CD4-positive, CD25-positive, alpha-beta regulatory T cell (primary cell): ENCODE measurements at regions not wholly inside any gene's neighbourhood (a gene's known extent, or its start where the extent isn't known, plus 50 kb on each side); places are given as distances from the start of the nearest gene placed in this dataset.

Experiments used
- ATAC-seq, 2 donors: fragments of 150-1000 bp; cut with Tn5 transposase; one replicate each; pipeline ENCODE4 v1.10.0; 2021; ENCODE audit warnings: low read depth in 2 of 2, moderate number of reproducible peaks in 2 of 2, moderate library complexity in 1 of 2
- DNase-seq, 3 donors: peaks; one replicate each; pipeline versions ENCODE4 v3.0.0 to v3.0.0-alpha.2; 2012 to 2022; ENCODE audit warnings: mixed read lengths in 1 of 3
- H3K27ac ChIP-seq: one replicate; pipeline ENCODE4 v1.7.0; 2013; ENCODE audit warnings: mild to moderate bottlenecking, low read length; ENCODE audit not compliant: insufficient read depth, poor library complexity, severe bottlenecking
- H3K27me3 ChIP-seq: one replicate; pipeline ENCODE4 v1.7.0; 2013; ENCODE audit warnings: low read length; ENCODE audit not compliant: control insufficient read depth, insufficient read depth
- H3K36me3 ChIP-seq: one replicate; pipeline ENCODE4 v1.7.0; 2013; ENCODE audit warnings: mild to moderate bottlenecking, low read length, moderate library complexity; ENCODE audit not compliant: control insufficient read depth, insufficient read depth
- H3K4me1 ChIP-seq: 2 replicates; pipeline ENCODE4 v1.7.0; 2013; ENCODE audit warnings: mild to moderate bottlenecking, low read length; ENCODE audit not compliant: insufficient read depth, control insufficient read depth, poor library complexity, severe bottlenecking
- H3K4me3 ChIP-seq: one replicate; pipeline ENCODE4 v1.7.0; 2013; ENCODE audit warnings: low read depth, mild to moderate bottlenecking, low read length, moderate library complexity
- H3K9me3 ChIP-seq, 2 experiments: 1 replicate in 1 of 2; 2 replicates in 1 of 2; pipeline ENCODE4 v1.7.0; 2013; ENCODE audit warnings: low read length in 2 of 2, mild to moderate bottlenecking in 1 of 2, moderate library complexity in 1 of 2; ENCODE audit not compliant: control insufficient read depth in 2 of 2
- H3K27ac Mint-ChIP-seq, 3 donors: one replicate each; pipeline ENCODE4 v1.8.0; 2020 to 2022; ENCODE audit warnings: mild to moderate bottlenecking in 3 of 3, mixed read lengths in 3 of 3, moderate library complexity in 2 of 3
- H3K27me3 Mint-ChIP-seq: one replicate; pipeline ENCODE4 v1.8.0; 2022; ENCODE audit warnings: mild to moderate bottlenecking, mixed read lengths
- H3K36me3 Mint-ChIP-seq: one replicate; pipeline ENCODE4 v1.8.0; 2020; ENCODE audit warnings: mixed read lengths
- H3K4me1 Mint-ChIP-seq, 4 donors: one replicate each; pipeline ENCODE4 v1.8.0; 2020 to 2022; ENCODE audit warnings: mixed read lengths in 4 of 4, mild to moderate bottlenecking in 1 of 4
- H3K4me3 Mint-ChIP-seq, 4 donors: one replicate each; pipeline ENCODE4 v1.8.0; 2020 to 2022; ENCODE audit warnings: mild to moderate bottlenecking in 4 of 4, mixed read lengths in 4 of 4, moderate library complexity in 3 of 4
- H3K9me3 Mint-ChIP-seq, 7 donors: one replicate each; pipeline ENCODE4 v1.8.0; 2020 to 2022; ENCODE audit warnings: mixed read lengths in 7 of 7, mild to moderate bottlenecking in 3 of 7, moderate library complexity in 2 of 7

- Mint-ChIP-seq H3K9me3 (peaks cover 0 to 17% (median 7%) of the 10 kb centered on the region in 7 donors), H3K27me3 (no peaks in the 10 kb centered on the region), H3K4me1 (no peaks in the 10 kb centered on the region), H3K27ac (no peak overlapping the region), H3K4me3 (no peak overlapping the region), H3K36me3 (no peaks in the 10 kb centered on the region)
- Histone ChIP-seq H3K4me1 (no peaks in the 10 kb centered on the region), H3K9me3 (peaks cover 0 to 4% of the 10 kb centered on the region in 2 experiments), H3K4me3 (no peak overlapping the region), H3K27me3 (no peaks in the 10 kb centered on the region), H3K36me3 (no peaks in the 10 kb centered on the region), H3K27ac (no peak overlapping the region)
- ATAC-seq (no peak), DNase-seq (no peak)
Measured at GRCh38 chr14:87203346-87203745, 789.6 kb downstream of the GALC start.

GRCh38 chr14:87199381-87199780 lies 793.6 kb downstream of the GALC start:
- H3K27me3 ChIP-seq, result no peaks in the 10 kb centered on the region
- no peaks in the 10 kb centered on the region for H3K27me3 Mint-ChIP-seq
- H3K4me3 ChIP-seq, result no peak overlapping the region
- no peaks in the 10 kb centered on the region for H3K4me1 Mint-ChIP-seq
- DNase-seq (no peak), ATAC-seq (no peak)
- peaks cover 3 to 24% (median 7%) of the 10 kb centered on the region in 7 donors for H3K9me3 Mint-ChIP-seq
- no peaks in the 10 kb centered on the region for H3K36me3 ChIP-seq
- no peaks in the 10 kb centered on the region for H3K36me3 Mint-ChIP-seq
- H3K4me1 ChIP-seq, result no peaks in the 10 kb centered on the region
- no peak overlapping the region for H3K4me3 Mint-ChIP-seq
- H3K27ac ChIP-seq, result no peak overlapping the region
- no peak overlapping the region for H3K27ac Mint-ChIP-seq
- H3K9me3 ChIP-seq, result peaks cover 0 to 4% of the 10 kb centered on the region in 2 experiments

GRCh38 chr14:87196436-87196835 lies 796.5 kb downstream of the GALC start:
- no peaks in the 10 kb centered on the region for H3K27me3 Mint-ChIP-seq
- H3K4me1 ChIP-seq, result no peaks in the 10 kb centered on the region
- no peak overlapping the region for H3K27ac ChIP-seq
- H3K27ac Mint-ChIP-seq, result no peak overlapping the region
- H3K36me3 ChIP-seq, result no peaks in the 10 kb centered on the region
- H3K9me3 Mint-ChIP-seq, result peaks cover under 1 to 30% (median 12%) of the 10 kb centered on the region in 7 donors
- DNase-seq (no peak), ATAC-seq (no peak)
- peaks cover 0 to 4% of the 10 kb centered on the region in 2 experiments for H3K9me3 ChIP-seq
- no peaks in the 10 kb centered on the region for H3K27me3 ChIP-seq
- H3K36me3 Mint-ChIP-seq, result no peaks in the 10 kb centered on the region
- no peak overlapping the region for H3K4me3 ChIP-seq
- no peak overlapping the region for H3K4me3 Mint-ChIP-seq
- H3K4me1 Mint-ChIP-seq, result no peaks in the 10 kb centered on the region

- ATAC-seq (no peak), DNase-seq (no peak)
- Mint-ChIP-seq H3K27me3 (no peaks in the 10 kb centered on the region), H3K27ac (no peak overlapping the region), H3K9me3 (peaks cover 4 to 25% (median 10%) of the 10 kb centered on the region in 7 donors), H3K36me3 (no peaks in the 10 kb centered on the region), H3K4me3 (no peak overlapping the region), H3K4me1 (no peaks in the 10 kb centered on the region)
- no peak overlapping the region for H3K27ac ChIP-seq
- H3K27me3 ChIP-seq, result no peaks in the 10 kb centered on the region
- H3K4me3 ChIP-seq, result no peak overlapping the region
- no peaks in the 10 kb centered on the region for H3K4me1 ChIP-seq
- no peaks in the 10 kb centered on the region for H3K36me3 ChIP-seq
- no peaks in the 10 kb centered on the region for H3K9me3 ChIP-seq
Measured at GRCh38 chr14:87187786-87188185, 805.2 kb downstream of the GALC start.

GRCh38 chr14:87186737-87187136 lies 806.2 kb downstream of the GALC start:
- Histone ChIP-seq H3K4me3 (no peak overlapping the region), H3K9me3 (no peaks in the 10 kb centered on the region), H3K36me3 (no peaks in the 10 kb centered on the region), H3K4me1 (no peaks in the 10 kb centered on the region), H3K27ac (no peak overlapping the region), H3K27me3 (no peaks in the 10 kb centered on the region)
- Mint-ChIP-seq H3K9me3 (peaks cover 4 to 23% (median 9%) of the 10 kb centered on the region in 7 donors), H3K27ac (no peak overlapping the region), H3K36me3 (no peaks in the 10 kb centered on the region), H3K4me3 (no peak overlapping the region), H3K4me1 (no peaks in the 10 kb centered on the region), H3K27me3 (no peaks in the 10 kb centered on the region)
- DNase-seq (no peak), ATAC-seq (no peak)

GRCh38 chr14:87185961-87186560 lies 806.9 kb downstream of the GALC start:
- no peaks in the 10 kb centered on the region for H3K4me1 ChIP-seq
- H3K9me3 ChIP-seq, result no peaks in the 10 kb centered on the region
- no peaks in the 10 kb centered on the region for H3K4me1 Mint-ChIP-seq
- no peaks in the 10 kb centered on the region for H3K36me3 Mint-ChIP-seq
- no peak overlapping the region for H3K27ac Mint-ChIP-seq
- DNase-seq, result no peak
- no peaks in the 10 kb centered on the region for H3K27me3 Mint-ChIP-seq
- H3K9me3 Mint-ChIP-seq, result peaks cover 4 to 21% (median 8%) of the 10 kb centered on the region in 7 donors
- no peaks in the 10 kb centered on the region for H3K36me3 ChIP-seq
- no peak overlapping the region for H3K27ac ChIP-seq
- no peak for ATAC-seq
- no peak overlapping the region for H3K4me3 Mint-ChIP-seq
- H3K27me3 ChIP-seq, result no peaks in the 10 kb centered on the region
- H3K4me3 ChIP-seq, result no peak overlapping the region

- H3K36me3 Mint-ChIP-seq, result no peaks in the 10 kb centered on the region
- H3K27me3 ChIP-seq, result no peaks in the 10 kb centered on the region
- no peaks in the 10 kb centered on the region for H3K4me1 Mint-ChIP-seq
- no peaks in the 10 kb centered on the region for H3K4me1 ChIP-seq
- H3K27me3 Mint-ChIP-seq, result no peaks in the 10 kb centered on the region
- no peaks in the 10 kb centered on the region for H3K36me3 ChIP-seq
- H3K27ac ChIP-seq, result no peak overlapping the region
- no peak overlapping the region for H3K4me3 Mint-ChIP-seq
- DNase-seq (no peak), ATAC-seq (no peak)
- no peaks in the 10 kb centered on the region for H3K9me3 ChIP-seq
- H3K9me3 Mint-ChIP-seq, result peaks cover 4 to 15% (median 8%) of the 10 kb centered on the region in 7 donors
- H3K4me3 ChIP-seq, result no peak overlapping the region
- H3K27ac Mint-ChIP-seq, result no peak overlapping the region
Measured at GRCh38 chr14:87184180-87184579, 808.8 kb downstream of the GALC start.

GRCh38 chr14:87181288-87181687 lies 811.7 kb downstream of the GALC start:
- Mint-ChIP-seq H3K9me3 (peaks cover 2 to 12% (median 6%) of the 10 kb centered on the region in 7 donors), H3K36me3 (no peaks in the 10 kb centered on the region), H3K27ac (no peak overlapping the region), H3K27me3 (no peaks in the 10 kb centered on the region), H3K4me3 (no peak overlapping the region), H3K4me1 (no peaks in the 10 kb centered on the region)
- Histone ChIP-seq H3K27me3 (no peaks in the 10 kb centered on the region), H3K36me3 (no peaks in the 10 kb centered on the region), H3K9me3 (no peaks in the 10 kb centered on the region), H3K4me3 (no peak overlapping the region), H3K27ac (no peak overlapping the region), H3K4me1 (no peaks in the 10 kb centered on the region)
- DNase-seq (no peak), ATAC-seq (no peak)
